H9 (cell line): ENCODE measurements at regions not wholly inside any gene's neighbourhood (a gene's known extent, or its start where the extent isn't known, plus 50 kb on each side); places are given as distances from the start of the nearest gene placed in this dataset.

Source experiments
- DNase-seq: peaks from one replicate; pipeline ENCODE4 v3.0.0-alpha.2; 2017
- H2AFZ ChIP-seq: one replicate; pipeline ENCODE4 v1.6.1; 2013; ENCODE audit warnings: mild to moderate bottlenecking, low read length, control low read depth, moderate library complexity
- H2AK5ac ChIP-seq: 2 replicates; pipeline ENCODE4 v1.6.1; 2013; ENCODE audit warnings: low read length, control low read depth, mixed read lengths; ENCODE audit not compliant: insufficient read length
- H2BK120ac ChIP-seq: one replicate; pipeline ENCODE4 v1.6.1; 2013; ENCODE audit warnings: low read depth, mild to moderate bottlenecking, low read length, control low read depth, inconsistent platforms; ENCODE audit not compliant: poor library complexity, severe bottlenecking
- H2BK12ac ChIP-seq: 2 replicates; pipeline ENCODE4 v1.6.1; 2013; ENCODE audit warnings: low read length, control low read depth, mixed read lengths, low read depth; ENCODE audit not compliant: insufficient read length
- H2BK15ac ChIP-seq: 2 replicates; pipeline ENCODE4 v1.6.1; 2013; ENCODE audit warnings: low read depth, low read length, control low read depth
- H2BK20ac ChIP-seq: one replicate; pipeline ENCODE4 v1.6.1; 2013; ENCODE audit warnings: low read depth, mild to moderate bottlenecking, low read length, control low read depth, inconsistent platforms; ENCODE audit not compliant: poor library complexity, severe bottlenecking
- H2BK5ac ChIP-seq: 2 replicates; pipeline ENCODE4 v1.6.1; 2013; ENCODE audit warnings: low read length, control low read depth, mixed read lengths; ENCODE audit not compliant: insufficient read length
- H3K14ac ChIP-seq: 2 replicates; pipeline ENCODE4 v1.6.1; 2013; ENCODE audit warnings: low read length, control low read depth; ENCODE audit not compliant: insufficient read depth
- H3K18ac ChIP-seq: 2 replicates; pipeline ENCODE4 v1.6.1; 2013; ENCODE audit warnings: low read depth, mild to moderate bottlenecking, mixed read lengths, low read length, control low read depth; ENCODE audit not compliant: insufficient read length
- H3K23ac ChIP-seq: 2 replicates; pipeline ENCODE4 v1.6.1; 2013; ENCODE audit warnings: low read length, control low read depth, mixed read lengths, low read depth; ENCODE audit not compliant: insufficient read length
- H3K23me2 ChIP-seq: 2 replicates; pipeline ENCODE4 v1.6.1; 2013; ENCODE audit warnings: low read depth, mild to moderate bottlenecking, mixed read lengths, low read length, control low read depth; ENCODE audit not compliant: insufficient read length, poor library complexity, severe bottlenecking
- H3K27ac ChIP-seq: 2 replicates; pipeline ENCODE4 v1.5.1; 2013; ENCODE audit warnings: low read length, control low read depth, mixed read lengths, low read depth; ENCODE audit not compliant: insufficient read length
- H3K27me3 ChIP-seq: 2 replicates; pipeline ENCODE4 v1.6.1; 2013; ENCODE audit warnings: low read length, control low read depth, inconsistent platforms; ENCODE audit not compliant: insufficient read depth
- H3K4ac ChIP-seq: 2 replicates; pipeline ENCODE4 v1.6.1; 2013; ENCODE audit warnings: low read depth, mild to moderate bottlenecking, control low read depth, inconsistent platforms, low read length, moderate library complexity
- H3K4me1 ChIP-seq: 2 replicates; pipeline ENCODE4 v1.6.1; 2013; ENCODE audit warnings: low read length, control low read depth, inconsistent platforms; ENCODE audit not compliant: insufficient read depth
- H3K4me2 ChIP-seq: 2 replicates; pipeline ENCODE4 v1.6.1; 2013; ENCODE audit warnings: low read length, control low read depth, mixed read lengths; ENCODE audit not compliant: insufficient read length, insufficient read depth
- H3K56ac ChIP-seq: 2 replicates; pipeline ENCODE4 v1.6.1; 2013; ENCODE audit warnings: low read depth, mild to moderate bottlenecking, mixed read lengths, low read length, control low read depth; ENCODE audit not compliant: insufficient read length
- H3K79me1 ChIP-seq: 2 replicates; pipeline ENCODE4 v1.6.1; 2013; ENCODE audit warnings: low read depth, mild to moderate bottlenecking, moderate library complexity, low read length, control low read depth, inconsistent platforms; ENCODE audit not compliant: insufficient read depth, poor library complexity, severe bottlenecking
- H3K79me2 ChIP-seq: 2 replicates; pipeline ENCODE4 v1.6.1; 2013; ENCODE audit warnings: low read length, control low read depth, inconsistent platforms; ENCODE audit not compliant: insufficient read depth
- H3K9ac ChIP-seq: 2 replicates; pipeline ENCODE4 v1.6.1; 2013; ENCODE audit warnings: low read length, control low read depth, mixed read lengths; ENCODE audit not compliant: insufficient read length; ENCODE audit errors: extremely low read depth
- H3K9me3 ChIP-seq: one replicate; pipeline ENCODE4 v1.6.1; 2013; ENCODE audit warnings: low read depth, low read length, inconsistent platforms; ENCODE audit not compliant: control insufficient read depth
- H3T11ph ChIP-seq: one replicate; pipeline ENCODE4 v1.6.1; 2013; ENCODE audit warnings: mild to moderate bottlenecking, low read length, control low read depth, inconsistent platforms
- H4K20me1 ChIP-seq: one replicate; pipeline ENCODE4 v1.6.1; 2013; ENCODE audit not compliant: control insufficient read depth, insufficient read length, insufficient read depth
- H4K5ac ChIP-seq: 2 replicates; pipeline ENCODE4 v1.6.1; 2013; ENCODE audit warnings: low read depth, mild to moderate bottlenecking, mixed read lengths, low read length, control low read depth; ENCODE audit not compliant: insufficient read length
- H4K8ac ChIP-seq: replicated peaks from 2 replicates; pipeline ENCODE4 v1.6.1; 2013; ENCODE audit warnings: low read length, control low read depth, mixed read lengths, low read depth; ENCODE audit not compliant: insufficient read length
- H4K91ac ChIP-seq: 2 replicates; pipeline ENCODE4 v1.6.1; 2013; ENCODE audit warnings: low read depth, mild to moderate bottlenecking, moderate library complexity, mixed read lengths, low read length, control low read depth; ENCODE audit not compliant: insufficient read length
- H3K27ac Mint-ChIP-seq, 3 experiments: 2 replicates in 2 of 3; 3 replicates in 1 of 3; pipeline ENCODE4 v1.8.0; 2020 to 2021; ENCODE audit warnings: mixed read lengths in 3 of 3, mild to moderate bottlenecking in 1 of 3, moderate library complexity in 1 of 3
- H3K27me3 Mint-ChIP-seq: 2 replicates; pipeline ENCODE4 v1.8.0; 2021; ENCODE audit warnings: low read depth, mild to moderate bottlenecking, moderate library complexity, mixed read lengths
- H3K36me3 Mint-ChIP-seq, 3 experiments: 2 replicates in 2 of 3; 3 replicates in 1 of 3; pipeline ENCODE4 v1.8.0; 2020 to 2021; ENCODE audit warnings: low read depth in 3 of 3, mixed read lengths in 3 of 3; ENCODE audit not compliant: insufficient read depth in 1 of 3
- H3K4me1 Mint-ChIP-seq, 2 experiments: 2 replicates each; pipeline ENCODE4 v1.8.0; 2020; ENCODE audit warnings: mixed read lengths in 2 of 2
- H3K4me3 Mint-ChIP-seq, 2 experiments: 2 replicates in 1 of 2; 3 replicates in 1 of 2; pipeline ENCODE4 v1.8.0; 2020 to 2021; ENCODE audit warnings: mild to moderate bottlenecking in 2 of 2, mixed read lengths in 2 of 2, moderate library complexity in 1 of 2
- H3K9me3 Mint-ChIP-seq, 2 experiments: 2 replicates in 1 of 2; 3 replicates in 1 of 2; pipeline ENCODE4 v1.8.0; 2020; ENCODE audit warnings: mild to moderate bottlenecking in 2 of 2, mixed read lengths in 2 of 2, moderate library complexity in 1 of 2
- WGBS: extraction: QIAGEN DNeasy Blood & Tissue Kit; methylation state at CpG from one replicate; pipeline ENCODE4 v1.1.7; 2013; ENCODE audit warnings: missing lambda C conversion rate, low lambda C conversion rate, mixed read lengths; ENCODE audit not compliant: insufficient read length; ENCODE audit errors: extremely low coverage; 5-methylcytosine and 5-hydroxymethylcytosine counted together
- TF ChIP-seq, protein P1 (sequence below): fragments of 200-600 bp; sonication (generic); conservative IDR thresholded peaks from 3 replicates; pipeline ENCODE4 v1.8.0; 2021; ENCODE audit warnings: antibody characterized with exemption, mild to moderate bottlenecking

DNA sequence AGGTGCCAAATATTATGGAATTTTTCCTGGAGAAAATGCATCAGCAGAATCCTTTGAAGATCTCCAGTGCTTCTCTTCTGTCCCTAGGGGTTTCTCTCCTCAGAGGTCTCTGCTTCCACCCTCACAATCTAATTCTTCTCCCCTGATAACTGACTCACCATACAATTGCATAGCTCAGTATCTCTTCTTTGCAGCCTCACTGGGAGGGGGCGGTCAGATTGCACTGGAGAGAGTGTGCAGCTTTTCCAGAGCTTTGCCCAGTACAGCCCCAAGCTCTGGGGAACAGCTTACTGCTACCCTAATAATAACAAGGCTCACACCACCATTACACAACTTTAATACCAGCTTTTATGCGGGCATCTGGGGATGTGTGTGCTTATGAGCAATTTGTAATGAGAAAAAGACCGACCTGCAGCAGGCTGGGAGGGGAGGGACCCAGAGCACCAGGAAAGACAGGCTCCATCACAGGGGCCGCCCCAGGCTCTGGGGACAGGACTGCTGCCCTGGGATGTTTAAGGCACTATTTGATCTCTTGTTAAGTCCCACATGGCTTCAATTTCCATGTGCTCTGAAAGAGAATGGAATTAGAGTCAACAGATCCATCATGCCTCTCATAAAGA lies 276.6 kb upstream of the SIX2 start:
- WGBS, result no CpG with 5 or more reads among the region's 4 CpGs
- Mint-ChIP-seq H3K27ac (no peak overlapping the region; a peak in 1 of 7 replicates), H3K27me3 (peaks cover 1% of the 10 kb centered on the region)

More for the DNA sequence above, 276.6 kb upstream of the SIX2 start:
- Histone ChIP-seq H4K20me1 (no peaks in the 10 kb centered on the region), H2BK5ac (no peak overlapping the region), H4K91ac (no peak overlapping the region), H3K14ac (no peak overlapping the region), H2BK20ac (no peak overlapping the region), H2BK12ac (no peak overlapping the region), H3T11ph (no peak overlapping the region), H4K5ac (no peak overlapping the region), H3K4ac (no peak overlapping the region), H2BK15ac (no peak overlapping the region), H3K23me2 (no peaks in the 10 kb centered on the region), H3K56ac (no peak overlapping the region), H2AK5ac (no peak overlapping the region), H3K27ac (no peak overlapping the region), H3K18ac (no peak overlapping the region), H3K79me2 (no peaks in the 10 kb centered on the region), H2BK120ac (no peak overlapping the region), H3K4me1 (no peaks in the 10 kb centered on the region; the same call in 1 of the 2 replicates), H3K9ac (no peak overlapping the region), H3K9me3 (peaks cover 5% of the 10 kb centered on the region), H3K23ac (no peak overlapping the region), H3K4me2 (no peak overlapping the region), H2AFZ (no peak overlapping the region), H4K8ac (no peak overlapping the region), H3K27me3 (no peaks in the 10 kb centered on the region), H3K79me1 (no peaks in the 10 kb centered on the region)
- TF ChIP-seq, protein P1, sequence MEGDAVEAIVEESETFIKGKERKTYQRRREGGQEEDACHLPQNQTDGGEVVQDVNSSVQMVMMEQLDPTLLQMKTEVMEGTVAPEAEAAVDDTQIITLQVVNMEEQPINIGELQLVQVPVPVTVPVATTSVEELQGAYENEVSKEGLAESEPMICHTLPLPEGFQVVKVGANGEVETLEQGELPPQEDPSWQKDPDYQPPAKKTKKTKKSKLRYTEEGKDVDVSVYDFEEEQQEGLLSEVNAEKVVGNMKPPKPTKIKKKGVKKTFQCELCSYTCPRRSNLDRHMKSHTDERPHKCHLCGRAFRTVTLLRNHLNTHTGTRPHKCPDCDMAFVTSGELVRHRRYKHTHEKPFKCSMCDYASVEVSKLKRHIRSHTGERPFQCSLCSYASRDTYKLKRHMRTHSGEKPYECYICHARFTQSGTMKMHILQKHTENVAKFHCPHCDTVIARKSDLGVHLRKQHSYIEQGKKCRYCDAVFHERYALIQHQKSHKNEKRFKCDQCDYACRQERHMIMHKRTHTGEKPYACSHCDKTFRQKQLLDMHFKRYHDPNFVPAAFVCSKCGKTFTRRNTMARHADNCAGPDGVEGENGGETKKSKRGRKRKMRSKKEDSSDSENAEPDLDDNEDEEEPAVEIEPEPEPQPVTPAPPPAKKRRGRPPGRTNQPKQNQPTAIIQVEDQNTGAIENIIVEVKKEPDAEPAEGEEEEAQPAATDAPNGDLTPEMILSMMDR, result no peak
- H3K4me3 Mint-ChIP-seq, result no peak overlapping the region
- peaks cover 0 to 2% of the 10 kb centered on the region in 2 experiments; a peak in 1 of 4 replicates for H3K4me1 Mint-ChIP-seq
- no peak for DNase-seq
- peaks cover 13 to 15% of the 10 kb centered on the region in 2 experiments for H3K9me3 Mint-ChIP-seq
- peaks cover 3 to 18% (median 4%) of the 10 kb centered on the region in 3 experiments; a peak in 5 of 7 replicates for H3K36me3 Mint-ChIP-seq
